Astrocyte (in vitro differentiated cells and primary cell): ENCODE measurements at regions not wholly inside any gene's neighbourhood (a gene's known extent, or its start where the extent isn't known, plus 50 kb on each side); places are given as distances from the start of the nearest gene placed in this dataset.

Source experiments
- EZH2 ChIP-seq: IDR thresholded peaks from 2 replicates; pipeline ENCODE4 v1.6.1; 2012; ENCODE audit warnings: mild to moderate bottlenecking, low read length, inconsistent platforms; ENCODE audit not compliant: insufficient read depth
- TF ChIP-seq, protein P1 (sequence below): IDR thresholded peaks from 2 replicates; pipeline ENCODE4 v1.5.1; 2011; ENCODE audit warnings: low read depth, mild to moderate bottlenecking, inconsistent platforms, low read length, moderate library complexity; ENCODE audit not compliant: insufficient read depth

DNA sequence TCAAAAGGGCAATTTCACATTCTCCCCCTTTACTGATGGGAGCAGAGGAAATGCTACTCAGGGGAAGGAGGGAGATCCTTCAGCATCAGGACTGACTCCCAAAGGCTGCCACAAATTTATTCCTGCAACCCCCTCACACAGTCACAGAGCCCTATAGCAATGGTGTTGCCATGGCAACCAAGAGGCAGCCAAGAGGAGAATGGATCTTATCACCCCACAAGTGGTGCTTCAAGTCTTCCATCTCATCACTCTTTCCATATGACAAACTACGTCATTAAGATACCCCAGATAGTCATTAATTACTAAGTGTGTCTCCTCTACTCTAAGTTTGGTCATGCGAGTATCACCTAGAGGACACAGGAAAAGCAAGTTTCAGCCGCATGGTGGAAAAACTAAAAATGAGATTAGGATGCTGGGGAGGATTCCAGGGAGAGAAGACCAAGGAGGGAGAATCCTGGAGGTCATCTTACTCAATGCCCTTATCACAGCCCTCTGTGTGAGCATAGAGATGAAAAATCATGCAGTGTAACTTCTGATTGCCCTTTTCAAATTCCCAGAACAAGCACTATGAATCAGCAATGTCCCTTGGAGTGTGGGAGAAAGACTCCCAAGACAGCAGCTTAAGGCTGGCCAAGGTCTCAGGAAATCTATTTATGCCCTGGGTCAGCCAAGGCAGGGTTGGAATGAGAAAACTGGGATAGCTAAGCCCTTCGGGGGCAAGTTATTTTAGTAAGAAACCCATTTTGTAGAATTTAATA lies 885.7 kb upstream of the KLHL29 start:
- no peak for TF ChIP-seq EZH2
- TF ChIP-seq, protein P1, sequence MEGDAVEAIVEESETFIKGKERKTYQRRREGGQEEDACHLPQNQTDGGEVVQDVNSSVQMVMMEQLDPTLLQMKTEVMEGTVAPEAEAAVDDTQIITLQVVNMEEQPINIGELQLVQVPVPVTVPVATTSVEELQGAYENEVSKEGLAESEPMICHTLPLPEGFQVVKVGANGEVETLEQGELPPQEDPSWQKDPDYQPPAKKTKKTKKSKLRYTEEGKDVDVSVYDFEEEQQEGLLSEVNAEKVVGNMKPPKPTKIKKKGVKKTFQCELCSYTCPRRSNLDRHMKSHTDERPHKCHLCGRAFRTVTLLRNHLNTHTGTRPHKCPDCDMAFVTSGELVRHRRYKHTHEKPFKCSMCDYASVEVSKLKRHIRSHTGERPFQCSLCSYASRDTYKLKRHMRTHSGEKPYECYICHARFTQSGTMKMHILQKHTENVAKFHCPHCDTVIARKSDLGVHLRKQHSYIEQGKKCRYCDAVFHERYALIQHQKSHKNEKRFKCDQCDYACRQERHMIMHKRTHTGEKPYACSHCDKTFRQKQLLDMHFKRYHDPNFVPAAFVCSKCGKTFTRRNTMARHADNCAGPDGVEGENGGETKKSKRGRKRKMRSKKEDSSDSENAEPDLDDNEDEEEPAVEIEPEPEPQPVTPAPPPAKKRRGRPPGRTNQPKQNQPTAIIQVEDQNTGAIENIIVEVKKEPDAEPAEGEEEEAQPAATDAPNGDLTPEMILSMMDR = no peak
